Cardiac muscle cell (in vitro differentiated cells and primary cell): ENCODE measurements at regions not wholly inside any gene's neighbourhood (a gene's known extent, or its start where the extent isn't known, plus 50 kb on each side); places are given as distances from the start of the nearest gene placed in this dataset.

Experiments used
- DNase-seq, 2 donors: peaks; one replicate each; pipeline versions ENCODE4 v3.0.0 to v3.0.0-alpha.2; 2010 to 2017; ENCODE audit warnings: low read depth in 1 of 2, low spot score in 1 of 2
- H3K27ac ChIP-seq: fragments of 200-600 bp; sonication (generic); 2 replicates; pipeline ENCODE4 v1.5.1; 2016
- H3K27me3 ChIP-seq: fragments of 200-600 bp; sonication (generic); 2 replicates; pipeline ENCODE4 v1.6.0; 2016; ENCODE audit warnings: control low read depth
- H3K36me3 ChIP-seq: fragments of 200-600 bp; sonication (generic); 2 replicates; pipeline ENCODE4 v1.5.1; 2016; ENCODE audit warnings: control low read depth
- H3K4me1 ChIP-seq: fragments of 200-600 bp; sonication (generic); 2 replicates; pipeline ENCODE4 v1.8.1; 2017; ENCODE audit warnings: low read depth, mild to moderate bottlenecking, mixed run types
- H3K4me3 ChIP-seq: fragments of 200-600 bp; sonication (generic); 2 replicates; pipeline ENCODE4 v1.5.1; 2016; ENCODE audit warnings: mild to moderate bottlenecking
- H3K9me3 ChIP-seq: fragments of 200-600 bp; sonication (generic); 2 replicates; pipeline ENCODE4 v1.5.1; 2017; ENCODE audit warnings: low read depth, mild to moderate bottlenecking, control low read depth
- CTCF ChIP-seq: IDR thresholded peaks from 2 replicates; pipeline ENCODE4 v1.5.1; 2012; ENCODE audit warnings: low read depth, mild to moderate bottlenecking, low read length

- H3K9me3 ChIP-seq, result no peaks in the 10 kb centered on the region
- no peak overlapping the region for H3K27ac ChIP-seq
- no peak for TF ChIP-seq CTCF
- no peak overlapping the region for H3K4me3 ChIP-seq
- no peaks in the 10 kb centered on the region for H3K27me3 ChIP-seq
- peaks cover 6% of the 10 kb centered on the region for H3K4me1 ChIP-seq
- H3K36me3 ChIP-seq, result no peaks in the 10 kb centered on the region
- DNase-seq, result no peak
Measured at GRCh38 chr11:19394525-19395016, 153.8 kb upstream of the E2F8 start.

GRCh38 chr11:19393941-19394340, 153.2 kb upstream of the E2F8 start:
- Histone ChIP-seq H3K4me1 (peaks cover 6% of the 10 kb centered on the region), H3K27me3 (no peaks in the 10 kb centered on the region), H3K4me3 (no peak overlapping the region), H3K36me3 (no peaks in the 10 kb centered on the region), H3K27ac (no peak overlapping the region), H3K9me3 (no peaks in the 10 kb centered on the region)
- peak in 1 of 2 donors; percentile 62 for DNase-seq
- TF ChIP-seq CTCF, result no peak

- Histone ChIP-seq H3K4me3 (no peak overlapping the region), H3K9me3 (no peaks in the 10 kb centered on the region), H3K36me3 (no peaks in the 10 kb centered on the region), H3K27ac (no peak overlapping the region), H3K27me3 (no peaks in the 10 kb centered on the region), H3K4me1 (no peaks in the 10 kb centered on the region)
- TF ChIP-seq CTCF, result no peak
- no peak for DNase-seq
Measured at GRCh38 chr11:19392847-19393518, 152.2 kb upstream of the E2F8 start.

- Histone ChIP-seq H3K4me1 (no peaks in the 10 kb centered on the region), H3K27me3 (no peaks in the 10 kb centered on the region), H3K27ac (no peak overlapping the region), H3K4me3 (no peak overlapping the region), H3K9me3 (no peaks in the 10 kb centered on the region), H3K36me3 (no peaks in the 10 kb centered on the region)
- no peak for TF ChIP-seq CTCF
- no peak for DNase-seq
Measured at GRCh38 chr11:19392321-19392720, 151.6 kb upstream of the E2F8 start.

- DNase-seq, result no peak
- no peaks in the 10 kb centered on the region for H3K27me3 ChIP-seq
- no peaks in the 10 kb centered on the region for H3K36me3 ChIP-seq
- H3K4me1 ChIP-seq, result no peaks in the 10 kb centered on the region
- no peaks in the 10 kb centered on the region for H3K9me3 ChIP-seq
- H3K27ac ChIP-seq, result no peak overlapping the region
- TF ChIP-seq CTCF, result no peak
- H3K4me3 ChIP-seq, result no peak overlapping the region
Measured at GRCh38 chr11:19391652-19392051, 150.9 kb upstream of the E2F8 start.
